NT2/D1 (cell line): ENCODE measurements at regions not wholly inside any gene's neighbourhood (a gene's known extent, or its start where the extent isn't known, plus 50 kb on each side); places are given as distances from the start of the nearest gene placed in this dataset.

Experiments
- SUZ12 ChIP-seq: IDR thresholded peaks from 2 replicates; pipeline ENCODE4 v1.6.1; 2011; ENCODE audit not compliant: insufficient read length, insufficient read depth; ENCODE audit errors: extremely low read depth
- YY1 ChIP-seq: IDR thresholded peaks from 2 replicates; pipeline ENCODE4 v1.6.1; 2011; ENCODE audit not compliant: insufficient read length, insufficient read depth
- ZNF274 ChIP-seq: IDR thresholded peaks from 2 replicates; pipeline ENCODE4 v1.6.1; 2011; ENCODE audit warnings: mild to moderate bottlenecking, low read depth, low read length

GRCh38 chr4:175325230-175325629, 407.1 kb downstream of the ADAM29 start:
- no peak for TF ChIP-seq YY1
- TF ChIP-seq SUZ12 = no peak
- no peak for TF ChIP-seq ZNF274
